ENCODE measurements at regions not wholly inside any gene's neighbourhood (a gene's known extent, or its start where the extent isn't known, plus 50 kb on each side); places are given as distances from the start of the nearest gene placed in this dataset.

- TF ChIP-seq EP300 (IDR thresholded peaks at IDR 0.05) (no peak), POLR2AphosphoS5 (IDR thresholded peaks at IDR 0.05) (no peak), POLR2A (IDR thresholded peaks at IDR 0.05) (no peak)
- TF ChIP-seq, protein P1, sequence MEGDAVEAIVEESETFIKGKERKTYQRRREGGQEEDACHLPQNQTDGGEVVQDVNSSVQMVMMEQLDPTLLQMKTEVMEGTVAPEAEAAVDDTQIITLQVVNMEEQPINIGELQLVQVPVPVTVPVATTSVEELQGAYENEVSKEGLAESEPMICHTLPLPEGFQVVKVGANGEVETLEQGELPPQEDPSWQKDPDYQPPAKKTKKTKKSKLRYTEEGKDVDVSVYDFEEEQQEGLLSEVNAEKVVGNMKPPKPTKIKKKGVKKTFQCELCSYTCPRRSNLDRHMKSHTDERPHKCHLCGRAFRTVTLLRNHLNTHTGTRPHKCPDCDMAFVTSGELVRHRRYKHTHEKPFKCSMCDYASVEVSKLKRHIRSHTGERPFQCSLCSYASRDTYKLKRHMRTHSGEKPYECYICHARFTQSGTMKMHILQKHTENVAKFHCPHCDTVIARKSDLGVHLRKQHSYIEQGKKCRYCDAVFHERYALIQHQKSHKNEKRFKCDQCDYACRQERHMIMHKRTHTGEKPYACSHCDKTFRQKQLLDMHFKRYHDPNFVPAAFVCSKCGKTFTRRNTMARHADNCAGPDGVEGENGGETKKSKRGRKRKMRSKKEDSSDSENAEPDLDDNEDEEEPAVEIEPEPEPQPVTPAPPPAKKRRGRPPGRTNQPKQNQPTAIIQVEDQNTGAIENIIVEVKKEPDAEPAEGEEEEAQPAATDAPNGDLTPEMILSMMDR (IDR thresholded peaks at IDR 0.05) = no peak
- 0 to 9% methylated on average over 1 of the region's 1 CpG for WGBS, 2 donors (ENCODE audit: low coverage in 1 of 2)
Measured at GRCh38 chr13:103716718-103717117, 650.5 kb upstream of the SLC10A2 start.

GRCh38 chr13:103715335-103715734 lies 649.1 kb upstream of the SLC10A2 start:
- Histone ChIP-seq H3K27ac (no peak overlapping the region), H3K36me3 (no peaks in the 10 kb centered on the region), H3K4me3 (no peak overlapping the region), H3K27me3 (no peaks in the 10 kb centered on the region), H3K4me1 (no peaks in the 10 kb centered on the region), H3K9me3 (no peaks in the 10 kb centered on the region)
- TF ChIP-seq POLR2AphosphoS5 (IDR thresholded peaks at IDR 0.05) (no peak), EP300 (IDR thresholded peaks at IDR 0.05) (no peak)
- WGBS, 2 donors (ENCODE audit: low coverage in 1 of 2) = 79 to 93% methylated on average over 4 to 5 of the region's 5 CpGs
- ATAC-seq = no peak

More at GRCh38 chr13:103716718-103717117, 650.5 kb upstream of the SLC10A2 start:
- no peaks in the 10 kb centered on the region for H3K9me3 ChIP-seq
- ATAC-seq = no peak
- H3K36me3 ChIP-seq = no peaks in the 10 kb centered on the region
- H3K27me3 ChIP-seq = no peaks in the 10 kb centered on the region
- no peaks in the 10 kb centered on the region for H3K4me1 ChIP-seq
- no peak overlapping the region for H3K4me3 ChIP-seq
- no peak overlapping the region for H3K27ac ChIP-seq

DNA sequence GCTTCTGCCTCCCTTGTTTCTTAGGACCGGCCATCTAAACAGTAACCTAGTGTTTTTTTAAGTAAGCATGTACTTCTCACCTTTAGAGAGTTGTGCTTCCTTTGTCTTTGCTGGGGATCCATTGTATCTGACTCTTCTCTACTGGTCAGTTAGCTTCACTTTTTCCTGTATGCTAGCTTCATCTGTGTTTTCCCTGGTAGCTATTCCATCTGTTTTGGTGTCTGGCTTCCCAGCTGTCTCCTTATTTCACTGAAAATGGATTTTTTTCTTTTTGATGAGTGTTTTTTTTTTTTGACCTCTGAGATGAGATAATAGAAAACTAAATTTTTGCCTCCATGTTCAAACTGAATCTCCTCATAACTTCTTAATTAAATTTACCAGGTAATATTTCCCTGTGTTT lies 637.0 kb upstream of the SLC10A2 start:
- Histone ChIP-seq H3K4me1 (no peaks in the 10 kb centered on the region), H3K9me3 (peaks cover 0 to 7% (median 0%) of the 10 kb centered on the region in 3 donors), H3K27ac (no peak overlapping the region), H3K27me3 (no peaks in the 10 kb centered on the region), H3K4me3 (no peak overlapping the region), H3K36me3 (no peaks in the 10 kb centered on the region)
- no peak for TF ChIP-seq POLR2AphosphoS5 (IDR thresholded peaks at IDR 0.05)
- 100% methylated on average over 1 of the region's 1 CpG for WGBS, 2 donors (ENCODE audit: low coverage in 1 of 2)
- ATAC-seq = no peak

- Histone ChIP-seq H3K4me1 (no peaks in the 10 kb centered on the region), H3K9me3 (no peaks in the 10 kb centered on the region), H3K27me3 (no peaks in the 10 kb centered on the region), H3K4me3 (no peak overlapping the region), H3K36me3 (no peaks in the 10 kb centered on the region), H3K27ac (no peak overlapping the region)
- ATAC-seq = no peak
- TF ChIP-seq EP300 (IDR thresholded peaks at IDR 0.05) (no peak), POLR2AphosphoS5 (IDR thresholded peaks at IDR 0.05) (no peak), POLR2A (IDR thresholded peaks at IDR 0.05) (no peak)
- TF ChIP-seq, protein P1 (IDR thresholded peaks at IDR 0.05) = no peak
- 72 to 77% methylated on average over 5 of the region's 5 CpGs for WGBS, 2 donors (ENCODE audit: low coverage in 1 of 2)
Measured at GRCh38 chr13:103698000-103698399, 631.8 kb upstream of the SLC10A2 start.

DNA sequence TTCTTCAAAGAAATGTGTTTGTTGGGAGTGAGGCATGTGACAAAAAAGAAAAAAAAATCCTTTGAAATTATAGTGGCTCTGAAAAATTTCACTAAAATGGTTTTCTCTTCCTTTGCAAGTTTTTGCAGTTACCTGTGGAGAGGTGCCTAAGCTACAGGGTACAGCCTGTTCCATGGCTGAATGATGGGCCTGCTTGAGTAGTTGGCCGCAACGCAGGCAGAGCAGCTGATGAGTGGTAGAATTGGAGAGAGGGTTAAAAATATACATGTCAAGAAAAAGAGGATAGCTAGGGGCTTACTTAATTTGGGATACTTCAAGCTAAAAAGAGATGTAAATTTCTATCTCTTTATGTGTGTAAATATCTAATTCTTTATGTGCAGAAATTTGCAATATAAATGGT lies 629.1 kb upstream of the SLC10A2 start:
- WGBS, 2 donors (ENCODE audit: low coverage in 1 of 2) = 93 to 94% methylated on average over 2 of the region's 2 CpGs

GRCh38 chr13:103694471-103694870 lies 628.3 kb upstream of the SLC10A2 start:
- no peak for ATAC-seq
- TF ChIP-seq POLR2AphosphoS5 (IDR thresholded peaks at IDR 0.05) (no peak), EP300 (IDR thresholded peaks at IDR 0.05) (no peak), POLR2A (IDR thresholded peaks at IDR 0.05) (no peak)
- TF ChIP-seq, protein P1 (IDR thresholded peaks at IDR 0.05) = no peak
- H3K36me3 ChIP-seq = no peaks in the 10 kb centered on the region
- no peak overlapping the region for H3K27ac ChIP-seq
- no peaks in the 10 kb centered on the region for H3K4me1 ChIP-seq
- no peaks in the 10 kb centered on the region for H3K9me3 ChIP-seq
- WGBS, 2 donors (ENCODE audit: low coverage in 1 of 2) = 69 to 77% methylated on average over 4 of the region's 4 CpGs
- H3K27me3 ChIP-seq = no peaks in the 10 kb centered on the region
- H3K4me3 ChIP-seq = no peak overlapping the region

More for the DNA sequence above, 629.1 kb upstream of the SLC10A2 start:
- Histone ChIP-seq H3K27me3 (no peaks in the 10 kb centered on the region), H3K36me3 (no peaks in the 10 kb centered on the region), H3K4me3 (no peak overlapping the region), H3K4me1 (no peaks in the 10 kb centered on the region), H3K27ac (no peak overlapping the region), H3K9me3 (no peaks in the 10 kb centered on the region)
- TF ChIP-seq POLR2AphosphoS5 (IDR thresholded peaks at IDR 0.05) = no peak
- ATAC-seq = no peak

Measured in gastroesophageal sphincter (tissue), 4 donors.